GM12865 (cell line): ENCODE measurements at regions not wholly inside any gene's neighbourhood (a gene's known extent, or its start where the extent isn't known, plus 50 kb on each side); places are given as distances from the start of the nearest gene placed in this dataset.

ENCODE experiments used
- DNase-seq: peaks from one replicate; pipeline ENCODE4 v3.0.0; 2010; ENCODE audit warnings: low read depth
- H3K4me3 ChIP-seq: 2 replicates; pipeline ENCODE4 v1.5.1; 2011; ENCODE audit warnings: mild to moderate bottlenecking, low read depth, low read length, control low read depth
- CTCF ChIP-seq: IDR thresholded peaks from 2 replicates; pipeline ENCODE4 v1.5.1; 2011; ENCODE audit warnings: low read length, control low read depth, low read depth, inconsistent platforms; ENCODE audit not compliant: insufficient read depth; ENCODE audit errors: missing control alignments

- DNase-seq, result no peak
- H3K4me3 ChIP-seq, result no peak overlapping the region
- TF ChIP-seq CTCF, result no peak
Measured at GRCh38 chr9:115604831-115605483, 487.0 kb upstream of the TNC start.

- no peak for TF ChIP-seq CTCF
- no peak for DNase-seq
Measured at GRCh38 chr9:115606838-115607237, 488.9 kb upstream of the TNC start.

DNA sequence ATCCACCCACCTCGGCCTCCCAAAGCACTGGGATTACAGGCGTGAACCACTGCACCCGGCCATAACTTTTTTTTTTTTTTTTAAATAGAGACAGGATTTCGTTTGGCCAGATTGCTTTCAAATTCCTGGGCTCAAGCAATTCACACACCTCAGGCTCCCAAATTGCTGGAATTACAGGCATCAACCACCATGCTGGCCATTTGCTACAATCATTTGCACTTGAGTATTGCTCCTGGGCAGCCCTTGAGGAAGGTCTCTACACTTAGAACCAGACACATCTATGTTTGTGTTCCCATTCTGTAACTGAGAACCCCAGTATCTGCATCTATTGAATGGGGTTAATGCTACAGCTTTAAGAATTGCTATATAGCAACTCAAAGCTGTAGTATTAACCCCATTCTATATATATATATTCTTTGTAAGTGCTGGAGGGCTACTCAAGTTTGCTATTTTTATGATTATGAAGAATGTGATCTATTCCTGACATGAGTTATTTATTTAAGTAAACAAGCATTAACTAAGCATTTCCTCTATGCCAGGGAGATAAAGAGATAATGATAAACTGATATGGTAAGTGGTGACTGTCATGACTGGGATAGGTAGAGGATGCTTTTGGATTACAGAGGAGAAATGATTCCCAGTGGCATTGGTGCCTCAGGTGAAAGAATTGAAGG lies 496.5 kb upstream of the TNC start:
- TF ChIP-seq CTCF, result no peak
- no peak for DNase-seq
- no peak overlapping the region for H3K4me3 ChIP-seq

More at GRCh38 chr9:115606838-115607237, 488.9 kb upstream of the TNC start:
- H3K4me3 ChIP-seq, result no peak overlapping the region

DNA sequence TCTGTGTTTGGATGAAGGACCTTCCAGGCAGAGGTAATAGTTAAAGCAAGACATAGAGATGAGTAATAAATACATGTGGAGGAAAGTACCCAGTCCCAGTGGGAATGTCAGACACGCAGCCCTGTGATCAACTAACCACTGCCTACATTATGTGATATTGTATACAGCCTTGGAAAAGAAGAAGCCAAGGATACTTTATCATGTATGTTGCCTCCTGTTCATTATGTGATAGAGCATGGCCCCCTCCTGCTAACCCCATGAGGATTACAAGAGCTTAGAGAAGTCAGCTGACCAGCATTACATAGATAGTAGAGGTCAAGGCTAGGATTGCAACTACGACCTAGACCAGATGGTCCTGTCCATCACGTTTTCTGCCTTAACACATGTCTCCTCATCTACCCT lies 497.0 kb upstream of the TNC start:
- H3K4me3 ChIP-seq, result no peak overlapping the region
- no peak for TF ChIP-seq CTCF
- DNase-seq, result no peak

GRCh38 chr9:115615821-115616665 lies 498.1 kb upstream of the TNC start:
- H3K4me3 ChIP-seq, result no peak overlapping the region
- no peak for DNase-seq
- no peak for TF ChIP-seq CTCF

GRCh38 chr9:115616666-115617239 lies 498.8 kb upstream of the TNC start:
- H3K4me3 ChIP-seq, result no peak overlapping the region
- no peak for TF ChIP-seq CTCF
- DNase-seq, result no peak
